H1 (cell line): ENCODE measurements at regions not wholly inside any gene's neighbourhood (a gene's known extent, or its start where the extent isn't known, plus 50 kb on each side); places are given as distances from the start of the nearest gene placed in this dataset.

Source experiments
- CTCF ChIA-PET: fragments of 300-600 bp; sonication (Branson Sonifier 250); formaldehyde crosslinking; loops from one replicate; lab custom pipeline; 2021; ENCODE audit not compliant: partially characterized antibody; lab: Charles Lee
- POLR2A ChIA-PET: fragments of 300-600 bp; sonication (Branson Sonifier 250); formaldehyde crosslinking; loops from one replicate; lab custom pipeline; 2021; ENCODE audit warnings: inconsistent platforms; ENCODE audit not compliant: partially characterized antibody; lab: Charles Lee
- DNase-seq, 2 experiments: peaks; one replicate each; pipeline versions ENCODE4 v3.0.0 to v3.0.0-alpha.2; 2010 to 2022; ENCODE audit warnings: low spot score in 2 of 2, low read depth in 1 of 2, mixed read lengths in 1 of 2
- FAIRE-seq: peaks from 2 replicates; lab custom pipeline; 2011; peaks lifted over from hg19 to GRCh38; lab: Jason Lieb, UNC
- H2AFZ ChIP-seq: 2 replicates; pipeline ENCODE4 v1.8.1; 2012; ENCODE audit warnings: low read length, inconsistent platforms
- H2AK5ac ChIP-seq: 2 replicates; pipeline ENCODE4 v1.6.1; 2013; ENCODE audit warnings: low read depth, low read length
- H2BK120ac ChIP-seq: replicated peaks from 2 replicates; pipeline ENCODE3; 2013; ENCODE audit warnings: low read depth, low read length, inconsistent platforms
- H2BK12ac ChIP-seq: 2 replicates; pipeline ENCODE4 v1.6.1; 2013; ENCODE audit warnings: low read depth, low read length
- H2BK15ac ChIP-seq: 2 replicates; pipeline ENCODE4 v1.6.1; 2013; ENCODE audit warnings: low read length
- H2BK20ac ChIP-seq: 2 replicates; pipeline ENCODE4 v1.6.1; 2013; ENCODE audit warnings: low read length
- H2BK5ac ChIP-seq: 2 replicates; pipeline ENCODE4 v1.6.1; 2013; ENCODE audit warnings: low read depth, low read length
- H3K14ac ChIP-seq: 2 replicates; pipeline ENCODE4 v1.6.1; 2013; ENCODE audit warnings: inconsistent platforms; ENCODE audit not compliant: insufficient read length
- H3K18ac ChIP-seq: 2 replicates; pipeline ENCODE4 v1.6.1; 2013; ENCODE audit warnings: low read length; ENCODE audit errors: extremely low read depth
- H3K23ac ChIP-seq: 2 replicates; pipeline ENCODE4 v1.6.1; 2013; ENCODE audit warnings: inconsistent platforms; ENCODE audit not compliant: insufficient read length
- H3K23me2 ChIP-seq: 2 replicates; pipeline ENCODE4 v1.6.1; 2013; ENCODE audit warnings: low read depth, low read length
- H3K27ac ChIP-seq: 2 replicates; pipeline ENCODE4 v1.6.1; 2011; ENCODE audit warnings: low read depth, low read length, inconsistent platforms
- H3K27me3 ChIP-seq, 4 experiments: replicated peaks in 1 of 4; 1 replicate in 1 of 4; 2 replicates in 3 of 4; pipeline versions ENCODE4 v1.6.1 to v1.8.1; 2011 to 2013; ENCODE audit warnings: low read length in 3 of 4, mild to moderate bottlenecking in 3 of 4, inconsistent platforms in 2 of 4, mixed read lengths in 2 of 4, moderate library complexity in 1 of 4; ENCODE audit not compliant: control insufficient read depth in 3 of 4, insufficient read depth in 3 of 4; ENCODE audit errors: extremely low read depth in 1 of 4
- H3K36me3 ChIP-seq, 4 experiments: 2 replicates each; pipeline versions ENCODE4 v1.6.1 to v1.8.1; 2011 to 2013; ENCODE audit warnings: mild to moderate bottlenecking in 4 of 4, low read length in 3 of 4, moderate library complexity in 2 of 4, control low read depth in 1 of 4, inconsistent platforms in 1 of 4; ENCODE audit not compliant: insufficient read depth in 4 of 4, control insufficient read depth in 2 of 4
- H3K4ac ChIP-seq: replicated peaks from 2 replicates; pipeline ENCODE3; 2013; ENCODE audit warnings: low read length, low read depth, mixed read lengths, inconsistent platforms; ENCODE audit not compliant: insufficient read length
- H3K4me1 ChIP-seq, 4 experiments: replicated peaks in 1 of 4; 1 replicate in 1 of 4; 2 replicates in 3 of 4; pipeline versions ENCODE4 v1.6.1 to v1.8.1; 2011 to 2013; ENCODE audit warnings: low read length in 3 of 4, inconsistent platforms in 2 of 4, mixed read lengths in 1 of 4; ENCODE audit not compliant: insufficient read depth in 4 of 4, control insufficient read depth in 3 of 4
- H3K4me2 ChIP-seq, 2 experiments: 2 replicates each; pipeline versions ENCODE4 v1.6.1 to v1.8.1; 2011 to 2013; ENCODE audit warnings: low read depth in 2 of 2, low read length in 2 of 2, control low read depth in 1 of 2, inconsistent platforms in 1 of 2, mild to moderate bottlenecking in 1 of 2; ENCODE audit not compliant: insufficient read depth in 1 of 2
- H3K4me3 ChIP-seq, 4 experiments: fragments of 200-600, 300-600 bp in 1 of 4; sonication (generic), shearing (Covaris generic), sonication (Bioruptor Twin) in 1 of 4; 2 replicates each; pipeline versions ENCODE4 v1.5.1 to v1.8.1; 2011 to 2016; ENCODE audit warnings: low read length in 4 of 4, low read depth in 3 of 4, control low read depth in 2 of 4, inconsistent platforms in 2 of 4, mild to moderate bottlenecking in 2 of 4, mixed read lengths in 1 of 4, moderate library complexity in 1 of 4; ENCODE audit not compliant: insufficient read depth in 2 of 4; ENCODE audit errors: extremely low read depth in 1 of 4
- H3K56ac ChIP-seq: replicated peaks from 2 replicates; pipeline ENCODE3; 2013; ENCODE audit warnings: low read depth, mild to moderate bottlenecking, mixed read lengths, low read length, inconsistent platforms; ENCODE audit not compliant: insufficient read length
- H3K79me1 ChIP-seq: 2 replicates; pipeline ENCODE4 v1.6.1; 2013; ENCODE audit warnings: low read depth, low read length, control low read depth
- H3K79me2 ChIP-seq, 2 experiments: 2 replicates each; pipeline versions ENCODE4 v1.6.1 to v1.8.1; 2012 to 2013; ENCODE audit warnings: low read length in 2 of 2, mild to moderate bottlenecking in 2 of 2, inconsistent platforms in 1 of 2; ENCODE audit not compliant: insufficient read depth in 2 of 2, control insufficient read depth in 1 of 2
- H3K9ac ChIP-seq, 4 experiments: replicated peaks in 1 of 4; 1 replicate in 1 of 4; 2 replicates in 3 of 4; pipeline versions ENCODE4 v1.6.1 to v1.8.1; 2011 to 2013; ENCODE audit warnings: low read depth in 3 of 4, low read length in 3 of 4, control low read depth in 2 of 4, mild to moderate bottlenecking in 2 of 4, moderate library complexity in 2 of 4, inconsistent platforms in 1 of 4; ENCODE audit errors: extremely low read depth in 1 of 4
- H3K9me3 ChIP-seq, 2 experiments: 2 replicates each; pipeline versions ENCODE4 v1.6.1 to v1.8.1; 2012 to 2013; ENCODE audit warnings: mild to moderate bottlenecking in 2 of 2, moderate library complexity in 2 of 2, control low read depth in 1 of 2, inconsistent platforms in 1 of 2, low read depth in 1 of 2, low read length in 1 of 2, mixed read lengths in 1 of 2; ENCODE audit not compliant: insufficient read depth in 2 of 2
- H4K20me1 ChIP-seq, 2 experiments: replicated peaks in 1 of 2; 2 replicates each; pipeline versions ENCODE3 to v1.8.1; 2011 to 2013; ENCODE audit warnings: inconsistent platforms in 2 of 2, low read length in 2 of 2, mild to moderate bottlenecking in 1 of 2; ENCODE audit not compliant: insufficient read depth in 2 of 2, control insufficient read depth in 1 of 2
- H4K5ac ChIP-seq: 2 replicates; pipeline ENCODE4 v1.6.1; 2013; ENCODE audit warnings: low read length, low read depth, mixed read lengths, inconsistent platforms; ENCODE audit not compliant: insufficient read length
- H4K8ac ChIP-seq: 2 replicates; pipeline ENCODE4 v1.8.0; 2013; ENCODE audit warnings: mild to moderate bottlenecking, moderate library complexity, low read length, inconsistent platforms; ENCODE audit not compliant: insufficient read depth; ENCODE audit errors: extremely low read depth
- H4K91ac ChIP-seq: replicated peaks from 2 replicates; pipeline ENCODE3; 2013; ENCODE audit warnings: low read length, mixed read lengths, inconsistent platforms; ENCODE audit not compliant: insufficient read length
- CHD2 ChIP-seq: IDR thresholded peaks from 2 replicates; pipeline ENCODE4 v1.6.1; 2012; ENCODE audit warnings: low read length, improper control_type of control experiment
- EZH2 ChIP-seq: fragments of 200-600 bp; sonication (generic); IDR thresholded peaks from 2 replicates; pipeline ENCODE4 v1.7.1; 2012; ENCODE audit warnings: low read depth, mild to moderate bottlenecking, moderate library complexity, low read length, inconsistent platforms; ENCODE audit not compliant: severe bottlenecking
- JUN ChIP-seq: IDR thresholded peaks from 2 replicates; pipeline ENCODE4 v1.6.1; 2011; ENCODE audit warnings: low read depth, mild to moderate bottlenecking, improper control_type of control experiment, low read length
- JUND ChIP-seq: IDR thresholded peaks from 2 replicates; pipeline ENCODE4 v1.6.1; 2011; ENCODE audit warnings: mild to moderate bottlenecking, improper control_type of control experiment, low read length
- KDM4A ChIP-seq: IDR thresholded peaks from one replicate; pipeline ENCODE4 v1.7.1; 2012; ENCODE audit warnings: low read depth, mild to moderate bottlenecking, moderate library complexity, low read length, inconsistent platforms; ENCODE audit not compliant: severe bottlenecking
- MAFK ChIP-seq: IDR thresholded peaks from 2 replicates; pipeline ENCODE4 v1.6.1; 2012; ENCODE audit warnings: low read depth, mild to moderate bottlenecking, improper control_type of control experiment, low read length
- POU5F1 ChIP-seq: IDR thresholded peaks from 2 replicates; pipeline ENCODE4 v1.6.1; 2011; ENCODE audit warnings: low read depth, mild to moderate bottlenecking, low read length, moderate library complexity
- SP4 ChIP-seq: IDR thresholded peaks from 2 replicates; pipeline ENCODE4 v1.6.1; 2012; ENCODE audit warnings: low read length, inconsistent platforms
- TAF7 ChIP-seq: optimal IDR thresholded peaks from 2 replicates; pipeline ENCODE3; 2011; ENCODE audit warnings: low read depth, mild to moderate bottlenecking, inconsistent platforms, low read length, moderate library complexity, borderline replicate concordance
- YY1 ChIP-seq: IDR thresholded peaks from 2 replicates; pipeline ENCODE4 v1.6.1; 2011; ENCODE audit warnings: low read depth, mild to moderate bottlenecking, low read length
- WGBS, 2 experiments: shearing (Covaris generic) in 1 of 2; methylation state at CpG; one replicate each; pipeline versions ENCODE4 v1.1.6 to v1.1.7; 2013 to 2015; ENCODE audit warnings: low lambda C conversion rate in 2 of 2, mixed read lengths in 2 of 2, inconsistent platforms in 1 of 2, low coverage in 1 of 2, missing lambda C conversion rate in 1 of 2; ENCODE audit not compliant: insufficient replicate concordance in 2 of 2, insufficient coverage in 1 of 2, insufficient read length in 1 of 2; ENCODE audit errors: extremely low coverage in 1 of 2, missing lambda C conversion rate in 1 of 2; 5-methylcytosine and 5-hydroxymethylcytosine counted together
- TF ChIP-seq, protein P1 (sequence below): IDR thresholded peaks from 2 replicates; pipeline ENCODE4 v1.6.1; 2011; ENCODE audit warnings: low read length, improper control_type of control experiment
- TF ChIP-seq, protein P2 (sequence below): IDR thresholded peaks from 2 replicates; pipeline ENCODE4 v1.6.1; 2012; ENCODE audit warnings: low read length, inconsistent platforms
- TF ChIP-seq, protein P3 (sequence below): IDR thresholded peaks from 2 replicates; pipeline ENCODE4 v1.6.1; 2012; ENCODE audit warnings: inconsistent platforms

GRCh38 chr13:109604894-109605293 is 181.5 kb downstream of the IRS2 start:
- H3K79me1 ChIP-seq, result no peaks in the 10 kb centered on the region
- no peak overlapping the region for H3K4ac ChIP-seq
- DNase-seq (no peak), FAIRE-seq (no peak)
- H3K23me2 ChIP-seq, result no peaks in the 10 kb centered on the region
- H3K79me2 ChIP-seq, result no peaks in the 10 kb centered on the region
- H4K20me1 ChIP-seq, result no peaks in the 10 kb centered on the region
- WGBS, 2 experiments, result 100% methylated on average over 4 of the region's 4 CpGs; no CpG with 5 or more reads in 1 of the 2 experiments
- no peak overlapping the region for H2BK20ac ChIP-seq
- H2BK15ac ChIP-seq, result no peak overlapping the region
- H3K27me3 ChIP-seq, result no peaks in the 10 kb centered on the region
- CTCF ChIA-PET, result no interaction called here
- H4K8ac ChIP-seq, result no peak overlapping the region
- H2AFZ ChIP-seq, result no peak overlapping the region
- H2AK5ac ChIP-seq, result no peak overlapping the region
- no peak overlapping the region for H3K23ac ChIP-seq
- H3K4me2 ChIP-seq, result no peak overlapping the region
- no peak overlapping the region for H3K27ac ChIP-seq
- no peak overlapping the region for H3K9ac ChIP-seq
- no peak overlapping the region for H2BK5ac ChIP-seq
- H4K91ac ChIP-seq, result no peak overlapping the region
- H4K5ac ChIP-seq, result no peak overlapping the region
- no peak overlapping the region for H3K18ac ChIP-seq
- H3K4me1 ChIP-seq, result no peaks in the 10 kb centered on the region; a peak in 1 of 7 replicates
- no peak overlapping the region for H2BK120ac ChIP-seq
- H3K4me3 ChIP-seq, result no peak overlapping the region
- no peak overlapping the region for H2BK12ac ChIP-seq
- H3K36me3 ChIP-seq, result no peaks in the 10 kb centered on the region
- no peak overlapping the region for H3K14ac ChIP-seq
- no peak overlapping the region for H3K56ac ChIP-seq
- POLR2A ChIA-PET, result no interaction called here
- H3K9me3 ChIP-seq, result no peaks in the 10 kb centered on the region
- TF ChIP-seq MAFK (no peak), POU5F1 (no peak), JUND (no peak), CHD2 (no peak), KDM4A (no peak), YY1 (no peak), TAF7 (no peak), JUN (no peak), SP4 (no peak), EZH2 (no peak)
- TF ChIP-seq, protein P1, sequence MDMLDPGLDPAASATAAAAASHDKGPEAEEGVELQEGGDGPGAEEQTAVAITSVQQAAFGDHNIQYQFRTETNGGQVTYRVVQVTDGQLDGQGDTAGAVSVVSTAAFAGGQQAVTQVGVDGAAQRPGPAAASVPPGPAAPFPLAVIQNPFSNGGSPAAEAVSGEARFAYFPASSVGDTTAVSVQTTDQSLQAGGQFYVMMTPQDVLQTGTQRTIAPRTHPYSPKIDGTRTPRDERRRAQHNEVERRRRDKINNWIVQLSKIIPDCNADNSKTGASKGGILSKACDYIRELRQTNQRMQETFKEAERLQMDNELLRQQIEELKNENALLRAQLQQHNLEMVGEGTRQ, result no peak
- TF ChIP-seq, protein P2, sequence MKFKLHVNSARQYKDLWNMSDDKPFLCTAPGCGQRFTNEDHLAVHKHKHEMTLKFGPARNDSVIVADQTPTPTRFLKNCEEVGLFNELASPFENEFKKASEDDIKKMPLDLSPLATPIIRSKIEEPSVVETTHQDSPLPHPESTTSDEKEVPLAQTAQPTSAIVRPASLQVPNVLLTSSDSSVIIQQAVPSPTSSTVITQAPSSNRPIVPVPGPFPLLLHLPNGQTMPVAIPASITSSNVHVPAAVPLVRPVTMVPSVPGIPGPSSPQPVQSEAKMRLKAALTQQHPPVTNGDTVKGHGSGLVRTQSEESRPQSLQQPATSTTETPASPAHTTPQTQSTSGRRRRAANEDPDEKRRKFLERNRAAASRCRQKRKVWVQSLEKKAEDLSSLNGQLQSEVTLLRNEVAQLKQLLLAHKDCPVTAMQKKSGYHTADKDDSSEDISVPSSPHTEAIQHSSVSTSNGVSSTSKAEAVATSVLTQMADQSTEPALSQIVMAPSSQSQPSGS, result no peak
- TF ChIP-seq, protein P3, sequence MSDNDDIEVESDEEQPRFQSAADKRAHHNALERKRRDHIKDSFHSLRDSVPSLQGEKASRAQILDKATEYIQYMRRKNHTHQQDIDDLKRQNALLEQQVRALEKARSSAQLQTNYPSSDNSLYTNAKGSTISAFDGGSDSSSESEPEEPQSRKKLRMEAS, result no peak
